Stimulated activated CD4-positive, alpha-beta T cell treated with anti-CD3 and anti-CD28 coated beads, Interleukin-1b, Interleukin-23, amount 100 ng/mL, for 48 hours (primary cell): ENCODE measurements at regions not wholly inside any gene's neighbourhood (a gene's known extent, or its start where the extent isn't known, plus 50 kb on each side); places are given as distances from the start of the nearest gene placed in this dataset.

ENCODE experiments used
- DNase-seq: peaks from one replicate; pipeline ENCODE4 v3.0.0-alpha.2; 2020

GRCh38 chr21:25133939-25134338 lies 473.3 kb downstream of the MRPL39 start:
- no peak for DNase-seq

- DNase-seq: no peak
Observed at GRCh38 chr21:25127811-25128210, 479.5 kb downstream of the MRPL39 start.

- DNase-seq: no peak
Observed at GRCh38 chr21:25127007-25127406, 480.3 kb downstream of the MRPL39 start.

- no peak for DNase-seq
Observed at GRCh38 chr21:25126564-25126963, 480.7 kb downstream of the MRPL39 start.

GRCh38 chr21:25118648-25119047 lies 488.6 kb downstream of the MRPL39 start:
- no peak for DNase-seq

- DNase-seq: no peak
Observed at GRCh38 chr21:25115021-25115420, 492.3 kb downstream of the MRPL39 start.

GRCh38 chr21:25107708-25108107 lies 499.6 kb downstream of the MRPL39 start:
- no peak for DNase-seq

- no peak for DNase-seq
Observed at GRCh38 chr21:25103500-25104207, 503.6 kb downstream of the MRPL39 start.

GRCh38 chr21:25097648-25098047 lies 509.6 kb downstream of the MRPL39 start:
- DNase-seq: no peak

GRCh38 chr21:25094695-25095094 lies 512.6 kb downstream of the MRPL39 start:
- DNase-seq: no peak

GRCh38 chr21:25092441-25093011 lies 514.8 kb downstream of the MRPL39 start:
- no peak for DNase-seq

- DNase-seq: no peak
Observed at GRCh38 chr21:25081096-25081495, 526.2 kb downstream of the MRPL39 start.

GRCh38 chr21:25080661-25081060 lies 526.6 kb downstream of the MRPL39 start:
- no peak for DNase-seq

- no peak for DNase-seq
Observed at GRCh38 chr21:25080141-25080540, 527.1 kb downstream of the MRPL39 start.

- no peak for DNase-seq
Observed at GRCh38 chr21:25079053-25079452, 528.2 kb downstream of the MRPL39 start.

- DNase-seq: no peak
Observed at GRCh38 chr21:25062061-25062460, 545.2 kb downstream of the MRPL39 start.

GRCh38 chr21:25054689-25055088 lies 552.6 kb downstream of the MRPL39 start:
- no peak for DNase-seq

- no peak for DNase-seq
Observed at GRCh38 chr21:25039461-25040380, 567.6 kb downstream of the MRPL39 start.

- DNase-seq: no peak
Observed at GRCh38 chr21:25036775-25037174, 570.5 kb downstream of the MRPL39 start.

- no peak for DNase-seq
Observed at GRCh38 chr21:25031750-25032149, 575.5 kb downstream of the MRPL39 start.

GRCh38 chr21:25029580-25029979 lies 577.7 kb downstream of the MRPL39 start:
- DNase-seq: no peak

GRCh38 chr21:25025596-25025995 lies 581.7 kb downstream of the MRPL39 start:
- no peak for DNase-seq

- DNase-seq: no peak
Observed at GRCh38 chr21:25024639-25025038, 582.6 kb downstream of the MRPL39 start.

- no peak for DNase-seq
Observed at GRCh38 chr21:25005388-25005787, 601.9 kb downstream of the MRPL39 start.
